Astrocyte of the cerebellum (primary cell): ENCODE measurements at regions not wholly inside any gene's neighbourhood (a gene's known extent, or its start where the extent isn't known, plus 50 kb on each side); places are given as distances from the start of the nearest gene placed in this dataset.

Experiments
- DNase-seq: peaks from one replicate; pipeline ENCODE4 v3.0.0-alpha.2; 2011; ENCODE audit warnings: low read depth
- H3K4me3 ChIP-seq: 2 replicates; pipeline ENCODE4 v1.5.1; 2011; ENCODE audit warnings: mild to moderate bottlenecking, low read depth, low read length, moderate library complexity
- CTCF ChIP-seq: IDR thresholded peaks from 2 replicates; pipeline ENCODE4 v1.5.1; 2012; ENCODE audit warnings: low read length, low read depth, moderate library complexity, mild to moderate bottlenecking; ENCODE audit errors: missing control alignments
- in situ Hi-C: cut with HindIII; loops from 2 replicates; pipeline ENCODE4 v1.10.0; 2017; ENCODE audit warnings: low sequenced_read_pairs

GRCh38 chr9:91074866-91075265 lies 273.2 kb downstream of the SYK start:
- in situ Hi-C loops, result no loop called here
- no peak for TF ChIP-seq CTCF
- no peak overlapping the region for H3K4me3 ChIP-seq
- no peak for DNase-seq

GRCh38 chr9:91075279-91075678 lies 273.7 kb downstream of the SYK start:
- no peak for DNase-seq
- no peak overlapping the region for H3K4me3 ChIP-seq
- no peak for TF ChIP-seq CTCF
- in situ Hi-C loops, result no loop called here

- TF ChIP-seq CTCF, result no peak
- H3K4me3 ChIP-seq, result no peak overlapping the region
- in situ Hi-C loops, result no loop called here
- DNase-seq, result no peak
Measured at GRCh38 chr9:91077624-91078368, 276.2 kb downstream of the SYK start.

- in situ Hi-C loops, result no loop called here
- no peak for TF ChIP-seq CTCF
- no peak overlapping the region for H3K4me3 ChIP-seq
Measured at GRCh38 chr9:91078369-91078695, 276.7 kb downstream of the SYK start.

GRCh38 chr9:91082731-91083130 lies 279.0 kb downstream of the AUH start:
- in situ Hi-C loops, result no loop called here
- TF ChIP-seq CTCF, result no peak
- H3K4me3 ChIP-seq, result no peak overlapping the region
- DNase-seq, result no peak

More at GRCh38 chr9:91078369-91078695, 276.7 kb downstream of the SYK start:
- no peak for DNase-seq

- TF ChIP-seq CTCF, result no peak
- in situ Hi-C loops, result no loop called here
- H3K4me3 ChIP-seq, result no peak overlapping the region
- no peak for DNase-seq
Measured at GRCh38 chr9:91084896-91085516, 276.7 kb downstream of the AUH start.
